Astrocyte (in vitro differentiated cells and primary cell): ENCODE measurements at regions not wholly inside any gene's neighbourhood (a gene's known extent, or its start where the extent isn't known, plus 50 kb on each side); places are given as distances from the start of the nearest gene placed in this dataset.

Experiments used
- DNase-seq: peaks from one replicate; pipeline ENCODE4 v3.0.0-alpha.2; 2010; ENCODE audit warnings: low read depth
- FAIRE-seq: peaks from 2 replicates; lab custom pipeline; 2011; peaks lifted over from hg19 to GRCh38; lab: Jason Lieb, UNC
- H2AFZ ChIP-seq: 2 replicates; pipeline ENCODE4 v1.6.0; 2012; ENCODE audit warnings: low read depth, low read length, inconsistent platforms
- H3K27ac ChIP-seq: 2 replicates; pipeline ENCODE4 v1.5.1; 2011; ENCODE audit warnings: low read depth, low read length, inconsistent platforms
- H3K27me3 ChIP-seq: 2 replicates; pipeline ENCODE4 v1.6.0; 2011; ENCODE audit warnings: low read length, inconsistent platforms; ENCODE audit not compliant: insufficient read depth
- H3K36me3 ChIP-seq: 2 replicates; pipeline ENCODE4 v1.5.1; 2011; ENCODE audit warnings: low read length, inconsistent platforms; ENCODE audit not compliant: insufficient read depth
- H3K4me1 ChIP-seq: 2 replicates; pipeline ENCODE4 v1.5.1; 2011; ENCODE audit warnings: low read length, inconsistent platforms; ENCODE audit not compliant: insufficient read depth
- H3K4me2 ChIP-seq: 2 replicates; pipeline ENCODE4 v1.6.0; 2012; ENCODE audit warnings: low read length, inconsistent platforms
- H3K4me3 ChIP-seq: 2 replicates; pipeline ENCODE4 v1.5.1; 2011; ENCODE audit warnings: low read depth, mild to moderate bottlenecking, low read length, inconsistent platforms; ENCODE audit not compliant: insufficient read depth
- H3K79me2 ChIP-seq: 2 replicates; pipeline ENCODE4 v1.6.0; 2012; ENCODE audit warnings: mild to moderate bottlenecking, low read length, inconsistent platforms; ENCODE audit not compliant: insufficient read depth
- H3K9ac ChIP-seq: 2 replicates; pipeline ENCODE4 v1.6.0; 2012; ENCODE audit warnings: mild to moderate bottlenecking, low read length, inconsistent platforms
- H3K9me3 ChIP-seq: 2 replicates; pipeline ENCODE4 v1.5.1; 2012; ENCODE audit warnings: low read depth, mild to moderate bottlenecking, low read length, inconsistent platforms; ENCODE audit not compliant: insufficient read depth
- H4K20me1 ChIP-seq: 2 replicates; pipeline ENCODE4 v1.6.0; 2012; ENCODE audit warnings: low read length, inconsistent platforms; ENCODE audit not compliant: insufficient read depth
- H3K27ac Mint-ChIP-seq: one replicate; pipeline ENCODE4 v1.8.0; 2021; ENCODE audit warnings: mild to moderate bottlenecking, mixed read lengths; ENCODE audit not compliant: unreplicated experiment
- H3K27me3 Mint-ChIP-seq: one replicate; pipeline ENCODE4 v1.8.0; 2021; ENCODE audit warnings: low read depth, mixed read lengths; ENCODE audit not compliant: unreplicated experiment
- H3K36me3 Mint-ChIP-seq: one replicate; pipeline ENCODE4 v1.8.0; 2021; ENCODE audit warnings: low read depth, mixed read lengths; ENCODE audit not compliant: unreplicated experiment
- H3K4me1 Mint-ChIP-seq: one replicate; pipeline ENCODE4 v1.8.0; 2021; ENCODE audit warnings: low read depth, mixed read lengths; ENCODE audit not compliant: unreplicated experiment
- H3K4me3 Mint-ChIP-seq: one replicate; pipeline ENCODE4 v1.8.0; 2021; ENCODE audit warnings: mild to moderate bottlenecking, moderate library complexity, mixed read lengths; ENCODE audit not compliant: unreplicated experiment
- H3K9me3 Mint-ChIP-seq: one replicate; pipeline ENCODE4 v1.8.0; 2021; ENCODE audit warnings: mild to moderate bottlenecking, mixed read lengths; ENCODE audit not compliant: unreplicated experiment
- CTCF ChIP-seq: IDR thresholded peaks from 2 replicates; pipeline ENCODE4 v1.5.1; 2011; ENCODE audit warnings: low read depth, mild to moderate bottlenecking, inconsistent platforms, low read length, moderate library complexity; ENCODE audit not compliant: insufficient read depth
- EZH2 ChIP-seq: IDR thresholded peaks from 2 replicates; pipeline ENCODE4 v1.6.1; 2012; ENCODE audit warnings: mild to moderate bottlenecking, low read length, inconsistent platforms; ENCODE audit not compliant: insufficient read depth

- Mint-ChIP-seq H3K27me3 (peaks cover 34% of the 10 kb centered on the region), H3K4me1 (no peaks in the 10 kb centered on the region), H3K9me3 (peaks cover 12% of the 10 kb centered on the region), H3K36me3 (no peaks in the 10 kb centered on the region), H3K4me3 (no peak overlapping the region), H3K27ac (no peak overlapping the region)
- Histone ChIP-seq H3K27ac (no peak overlapping the region), H3K36me3 (no peaks in the 10 kb centered on the region), H2AFZ (no peak overlapping the region), H3K4me3 (no peak overlapping the region), H3K9ac (no peak overlapping the region), H3K27me3 (peaks cover 3% of the 10 kb centered on the region), H3K4me1 (no peaks in the 10 kb centered on the region), H4K20me1 (no peaks in the 10 kb centered on the region), H3K9me3 (peaks cover 6% of the 10 kb centered on the region), H3K4me2 (no peak overlapping the region), H3K79me2 (no peaks in the 10 kb centered on the region)
- TF ChIP-seq CTCF = no peak
- TF ChIP-seq EZH2 = no peak
- no peak for DNase-seq
- FAIRE-seq = no peak
These were observed 203.0 kb upstream of the TNRC6C start for GRCh38 chr17:77755410-77755963.

- Histone ChIP-seq H3K9ac (no peak overlapping the region), H3K27me3 (no peaks in the 10 kb centered on the region), H3K79me2 (no peaks in the 10 kb centered on the region), H3K27ac (no peak overlapping the region), H2AFZ (no peak overlapping the region), H4K20me1 (no peaks in the 10 kb centered on the region), H3K36me3 (no peaks in the 10 kb centered on the region), H3K4me2 (no peak overlapping the region), H3K9me3 (peaks cover 6% of the 10 kb centered on the region), H3K4me3 (no peak overlapping the region), H3K4me1 (no peaks in the 10 kb centered on the region)
- H3K4me1 Mint-ChIP-seq = no peaks in the 10 kb centered on the region
- H3K27me3 Mint-ChIP-seq = peaks cover 37% of the 10 kb centered on the region
- DNase-seq = no peak
- no peak for TF ChIP-seq EZH2
- no peak for TF ChIP-seq CTCF
- no peak for FAIRE-seq
- H3K27ac Mint-ChIP-seq = no peak overlapping the region
- H3K9me3 Mint-ChIP-seq = peaks cover 12% of the 10 kb centered on the region
- peaks cover 2% of the 10 kb centered on the region for H3K36me3 Mint-ChIP-seq
- H3K4me3 Mint-ChIP-seq = no peak overlapping the region
These were observed 202.5 kb upstream of the TNRC6C start for GRCh38 chr17:77756028-77756427.

GRCh38 chr17:77756846-77757560 is 201.5 kb upstream of the TNRC6C start:
- no peaks in the 10 kb centered on the region for H3K4me1 ChIP-seq
- H4K20me1 ChIP-seq = no peaks in the 10 kb centered on the region
- Mint-ChIP-seq H3K27me3 (peaks cover 46% of the 10 kb centered on the region), H3K4me1 (no peaks in the 10 kb centered on the region), H3K27ac (no peak overlapping the region), H3K4me3 (no peak overlapping the region), H3K9me3 (peaks cover 12% of the 10 kb centered on the region), H3K36me3 (peaks cover 2% of the 10 kb centered on the region)
- no peak for DNase-seq
- H3K27me3 ChIP-seq = no peaks in the 10 kb centered on the region
- no peak for TF ChIP-seq CTCF
- H3K9ac ChIP-seq = no peak overlapping the region
- FAIRE-seq = no peak
- peaks cover 6% of the 10 kb centered on the region for H3K9me3 ChIP-seq
- H3K36me3 ChIP-seq = no peaks in the 10 kb centered on the region
- H3K4me2 ChIP-seq = no peak overlapping the region
- no peaks in the 10 kb centered on the region for H3K79me2 ChIP-seq
- H3K27ac ChIP-seq = no peak overlapping the region
- H3K4me3 ChIP-seq = no peak overlapping the region
- no peak overlapping the region for H2AFZ ChIP-seq
